Stimulated activated CD4-positive, alpha-beta T cell treated with anti-CD3 and anti-CD28 coated beads, Interleukin-12 subunit alpha, Interleukin-12 subunit beta, amount 100 ng/mL, for 48 hours (primary cell): ENCODE measurements at regions not wholly inside any gene's neighbourhood (a gene's known extent, or its start where the extent isn't known, plus 50 kb on each side); places are given as distances from the start of the nearest gene placed in this dataset.

ENCODE experiments used
- DNase-seq, 3 donors: peaks; one replicate each; pipeline ENCODE4 v3.0.0-alpha.2; 2020; ENCODE audit warnings: low read depth in 2 of 3, low spot score in 1 of 3

DNA sequence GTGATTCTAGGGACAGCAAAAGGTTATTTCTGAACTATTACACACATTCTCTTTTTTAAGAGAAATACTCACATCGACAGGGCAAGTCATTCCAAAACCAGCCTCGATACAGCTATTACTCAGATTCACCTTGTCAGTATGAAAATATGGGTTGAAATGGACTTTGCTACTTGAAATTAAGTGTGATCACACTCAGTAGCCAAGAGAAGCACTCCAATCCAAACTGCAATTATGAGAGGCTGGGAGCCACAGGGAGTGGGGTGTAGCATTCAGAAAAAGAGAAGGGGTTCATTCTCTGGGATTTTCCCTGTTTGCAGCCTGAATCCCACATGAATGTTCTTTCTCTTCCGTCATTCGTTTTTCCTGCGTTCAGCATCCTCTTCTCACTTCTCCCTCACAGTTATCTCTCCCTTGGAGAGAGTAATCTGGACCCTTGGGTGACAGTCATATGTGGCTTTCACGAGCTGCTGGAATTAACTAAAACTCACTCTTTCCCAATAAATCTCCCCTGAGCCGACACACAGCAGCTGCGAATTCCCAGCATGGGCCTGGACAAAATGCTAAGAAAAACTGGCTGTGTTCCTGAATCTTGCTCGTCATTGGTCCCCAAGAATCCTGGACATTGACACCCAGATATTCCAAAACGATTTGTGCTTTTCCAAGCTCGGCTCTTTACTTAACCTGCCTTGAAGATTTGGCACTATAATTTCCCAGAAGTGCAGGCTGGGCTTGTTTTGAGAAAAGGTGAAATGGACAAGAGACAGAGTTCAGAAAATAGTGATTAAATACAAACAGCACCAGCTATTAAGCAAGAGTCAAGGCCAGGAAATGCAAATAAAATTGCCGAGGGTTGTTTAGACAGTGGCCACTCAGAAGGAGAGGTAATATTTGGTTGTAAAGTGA lies 199.5 kb upstream of the PLEKHG7 start:
- peak in 1 of 3 donors; percentile 60 for DNase-seq

GRCh38 chr12:92502417-92503028 lies 200.3 kb upstream of the PLEKHG7 start:
- no peak for DNase-seq

GRCh38 chr12:92496790-92497189 lies 206.0 kb upstream of the PLEKHG7 start:
- DNase-seq: no peak

DNA sequence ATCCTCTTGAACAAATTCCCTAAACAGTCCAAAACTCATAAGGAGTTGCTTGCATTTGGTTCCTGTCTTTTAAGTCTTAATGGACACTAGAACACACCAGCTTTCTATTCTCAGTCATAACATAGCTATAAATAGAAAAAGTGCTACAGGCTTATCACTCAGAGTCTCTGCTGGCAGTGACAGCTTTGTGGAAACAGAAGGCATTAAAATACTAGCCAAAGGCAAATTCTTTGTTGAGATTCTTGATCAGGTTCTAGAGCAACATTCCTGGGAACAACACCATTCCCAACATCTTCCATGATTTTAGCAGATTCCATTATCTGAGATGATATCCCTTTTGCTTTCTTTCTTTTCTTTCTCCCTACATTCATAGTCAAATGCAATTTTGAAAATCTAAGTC lies 207.7 kb upstream of the PLEKHG7 start:
- DNase-seq: no peak

DNA sequence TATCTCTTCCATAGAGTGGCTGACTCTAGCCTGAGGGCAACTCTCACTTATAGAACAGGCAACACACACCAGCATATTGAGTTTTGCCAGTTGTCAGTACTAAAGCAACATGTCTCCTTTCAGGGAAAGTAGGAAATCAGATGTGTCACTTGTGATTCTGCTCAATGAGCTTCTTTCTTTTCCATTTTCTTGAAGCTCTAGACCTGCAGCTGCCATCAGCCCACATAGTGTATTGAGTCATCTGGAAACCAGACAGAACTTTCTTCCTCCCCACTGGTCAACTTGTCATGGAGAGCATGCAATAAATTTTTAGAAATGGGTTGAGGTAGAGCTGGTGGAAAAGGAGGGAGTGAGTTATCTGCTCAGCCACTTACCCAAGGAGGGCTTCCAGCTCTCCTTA lies 209.0 kb upstream of the PLEKHG7 start:
- DNase-seq: no peak

- no peak for DNase-seq
These were observed 209.8 kb upstream of the PLEKHG7 start for GRCh38 chr12:92492995-92493394.

DNA sequence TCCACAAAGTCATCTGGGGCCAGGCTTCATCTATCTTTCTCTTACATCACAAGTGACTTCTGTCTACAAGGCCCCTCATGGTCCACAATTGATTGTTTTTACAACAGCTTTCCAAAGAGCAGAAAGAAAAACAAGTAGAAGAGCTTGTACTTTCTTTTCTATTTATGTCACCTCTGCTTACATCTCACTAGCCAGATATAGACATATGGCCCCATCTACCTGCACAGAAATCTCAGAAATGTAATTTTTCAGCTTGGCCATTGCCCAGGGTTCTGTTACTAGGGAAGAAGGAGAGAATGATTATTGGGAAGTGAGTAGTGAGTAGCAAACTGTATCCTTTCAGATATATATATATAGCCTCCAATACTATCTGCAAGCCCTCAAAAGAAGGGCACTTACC lies 210.5 kb upstream of the PLEKHG7 start:
- no peak for DNase-seq

DNA sequence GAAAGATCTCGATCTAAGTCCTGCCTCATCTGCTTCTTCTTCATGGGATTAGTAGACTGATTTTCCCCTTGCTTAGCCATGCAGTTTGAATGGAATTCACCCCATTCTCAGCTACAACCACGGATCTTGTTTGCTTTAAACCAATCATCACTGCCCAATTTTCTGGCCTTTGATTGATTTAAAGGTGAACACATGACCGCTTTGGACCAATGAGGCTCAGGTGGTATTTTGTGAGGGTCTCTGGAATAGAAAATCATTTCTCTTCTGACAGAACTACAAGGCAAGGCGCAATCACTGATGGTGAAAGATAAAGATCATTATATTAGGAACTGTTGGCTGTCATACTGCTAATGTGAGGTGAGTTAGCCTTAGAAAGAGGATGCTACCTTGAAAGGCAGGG lies 213.0 kb upstream of the PLEKHG7 start:
- DNase-seq: no peak

DNA sequence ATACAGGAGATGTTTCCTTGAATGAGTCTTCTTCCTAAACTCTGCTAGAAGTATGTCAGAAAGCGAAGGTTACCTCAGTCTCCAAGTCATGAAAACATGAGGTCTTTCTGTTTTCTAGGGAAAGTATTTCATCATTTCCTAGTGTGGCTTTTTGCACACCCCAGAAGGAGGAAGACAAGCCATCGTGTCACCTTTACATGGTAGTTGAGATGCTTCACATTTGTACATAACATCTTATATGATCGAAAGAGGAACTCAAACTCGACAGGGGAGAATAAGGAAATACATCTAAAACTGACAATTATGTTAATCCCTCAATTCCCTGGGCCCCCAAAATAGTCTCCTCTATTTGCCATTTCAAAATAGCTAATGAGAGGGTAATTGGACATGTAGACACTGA lies 214.1 kb upstream of the PLEKHG7 start:
- no peak for DNase-seq

- no peak for DNase-seq
These were observed 215.7 kb upstream of the PLEKHG7 start for GRCh38 chr12:92487138-92487485.

- no peak for DNase-seq
These were observed 216.2 kb upstream of the PLEKHG7 start for GRCh38 chr12:92486443-92487137.

- DNase-seq: no peak
These were observed 217.1 kb upstream of the PLEKHG7 start for GRCh38 chr12:92485351-92486348.

DNA sequence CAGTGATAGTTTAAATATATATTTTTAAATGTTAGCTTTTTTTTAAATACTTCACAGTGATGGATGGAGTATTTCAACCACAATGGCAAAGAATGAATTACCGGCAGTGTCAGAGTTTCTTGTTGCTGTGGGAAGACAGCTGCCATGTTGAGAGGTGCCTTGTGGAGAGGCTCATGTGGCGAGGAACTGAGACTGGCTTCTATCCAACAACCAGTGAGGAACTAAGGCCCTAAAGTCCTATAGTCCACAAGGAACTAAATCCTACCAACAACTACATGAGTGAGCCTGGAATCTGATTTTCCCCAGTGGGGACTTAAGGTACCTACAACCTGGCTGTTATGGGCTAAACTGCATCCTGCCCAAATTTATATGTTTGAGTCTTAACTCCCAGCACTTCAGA lies 220.2 kb upstream of the PLEKHG7 start:
- DNase-seq: no peak

GRCh38 chr12:92481066-92481465 lies 221.7 kb upstream of the PLEKHG7 start:
- no peak for DNase-seq

GRCh38 chr12:92478692-92479091 lies 224.1 kb upstream of the PLEKHG7 start:
- no peak for DNase-seq

DNA sequence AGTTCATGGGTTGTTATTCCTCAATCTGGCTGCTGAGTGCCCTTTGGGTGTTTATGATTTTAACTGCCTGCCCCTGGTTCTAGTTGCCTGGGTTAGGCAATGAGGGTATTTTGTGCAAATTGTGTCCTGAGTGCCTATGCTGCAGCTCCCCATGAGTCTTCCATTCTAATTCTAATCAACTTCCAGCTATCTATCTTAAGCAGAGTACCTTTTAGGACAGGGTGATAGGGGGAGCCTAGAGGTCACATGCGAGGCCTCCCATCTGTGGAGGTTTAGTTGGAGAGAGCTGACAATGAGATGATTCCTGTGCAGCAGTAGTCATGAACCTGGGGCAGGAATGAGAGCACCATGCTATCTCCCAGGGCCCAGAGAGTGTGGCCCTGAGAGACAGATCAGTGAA lies 225.9 kb upstream of the PLEKHG7 start:
- DNase-seq: no peak

DNA sequence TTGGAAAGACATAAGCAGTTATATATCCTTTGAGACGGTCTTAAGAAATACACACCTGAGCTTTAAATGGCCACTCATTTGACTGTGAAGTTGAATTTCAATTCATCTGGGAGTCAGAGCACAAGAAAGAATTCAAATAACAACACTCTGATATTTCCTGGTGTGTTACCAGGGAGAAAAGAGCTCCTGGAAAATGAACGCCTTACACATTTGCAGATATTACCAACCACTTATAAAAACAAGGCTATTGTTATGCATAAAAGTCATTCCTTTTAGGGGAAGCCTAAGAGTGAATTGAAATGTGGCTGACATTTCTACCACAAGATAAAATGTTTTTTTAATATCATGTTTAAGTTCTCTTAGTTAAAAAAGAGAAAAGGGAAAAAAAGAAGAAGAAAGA lies 229.2 kb upstream of the PLEKHG7 start:
- no peak for DNase-seq

DNA sequence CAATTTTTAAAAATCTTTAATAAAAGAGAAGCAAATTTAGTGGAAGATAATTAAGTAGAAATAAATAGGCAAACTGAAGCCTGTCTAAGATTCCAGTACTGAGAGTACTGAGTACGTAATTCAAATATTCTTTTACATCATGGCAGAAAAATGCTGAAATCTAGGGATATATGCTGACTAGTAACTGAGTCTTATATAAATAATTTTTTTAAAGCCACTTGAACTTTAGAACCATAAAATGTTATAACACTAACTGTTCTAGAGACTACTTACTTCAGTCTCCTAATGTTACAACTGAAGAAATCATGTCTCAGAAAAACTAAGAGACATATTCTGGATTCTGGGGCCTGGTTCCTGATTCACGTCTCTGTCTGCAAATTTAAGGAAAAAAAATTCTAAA lies 230.6 kb upstream of the PLEKHG7 start:
- DNase-seq: no peak

DNA sequence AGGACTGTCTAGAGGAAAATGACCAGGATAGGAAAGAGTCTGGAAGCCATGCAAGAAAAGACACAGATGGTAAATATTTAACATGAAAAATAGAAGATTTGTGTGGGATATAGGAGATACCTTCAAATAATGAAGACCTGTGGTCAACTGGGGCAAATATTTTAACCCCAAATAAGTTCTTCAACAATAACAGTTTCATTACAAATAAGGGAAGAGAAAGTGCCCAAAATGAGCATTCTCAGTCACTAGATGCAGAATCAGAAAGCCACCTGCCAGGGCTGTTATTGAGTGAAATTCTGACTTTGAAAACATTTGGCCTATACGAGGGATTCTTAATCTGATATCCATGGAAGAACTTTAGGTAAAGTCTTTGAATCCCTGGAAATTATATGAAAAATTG lies 231.2 kb upstream of the PLEKHG7 start:
- no peak for DNase-seq

DNA sequence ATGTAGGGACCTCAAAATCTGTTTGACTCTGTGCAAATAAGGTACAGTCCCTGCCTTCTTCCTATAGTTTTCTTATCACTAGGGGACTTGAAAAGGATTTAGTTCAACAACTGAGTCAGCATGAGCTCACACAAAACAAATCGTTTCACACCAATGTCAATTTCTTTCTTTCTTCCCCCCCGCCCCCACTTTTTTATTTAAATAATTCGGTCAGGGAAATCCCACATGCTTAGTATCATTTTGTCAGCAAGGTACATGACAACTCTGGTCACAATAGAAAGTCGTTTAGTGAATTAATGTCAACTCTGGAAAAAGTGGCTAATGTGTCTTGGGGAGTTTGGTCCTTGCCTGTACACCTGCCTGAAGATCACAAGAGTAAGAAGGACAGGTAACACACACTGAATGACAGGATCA lies 232.2 kb upstream of the PLEKHG7 start:
- DNase-seq: peak in 2 of 3 donors; percentile 17 to 70

DNA sequence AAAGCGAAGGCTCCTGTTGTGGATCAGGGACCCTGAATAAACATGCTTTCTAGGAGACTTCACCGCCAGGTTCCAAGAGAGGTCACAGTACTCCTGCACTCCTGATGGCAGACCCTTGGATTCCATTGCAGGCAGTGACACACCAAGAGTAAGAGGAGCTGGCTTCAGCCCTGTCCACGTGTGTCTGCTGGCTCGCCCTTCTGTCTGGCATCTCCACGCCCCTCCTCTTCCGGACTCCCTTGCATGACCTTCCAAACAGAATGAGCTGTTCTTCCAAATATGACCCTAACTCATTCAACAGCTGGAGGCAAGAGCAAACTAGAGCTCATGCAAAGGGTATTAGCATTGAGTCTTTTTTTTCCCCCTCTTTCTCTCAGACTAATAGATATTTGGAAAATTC lies 233.0 kb upstream of the PLEKHG7 start:
- no peak for DNase-seq
